H1 (cell line): ENCODE measurements at regions not wholly inside any gene's neighbourhood (a gene's known extent, or its start where the extent isn't known, plus 50 kb on each side); places are given as distances from the start of the nearest gene placed in this dataset.

ENCODE experiments used
- CTCF ChIA-PET: fragments of 300-600 bp; sonication (Branson Sonifier 250); formaldehyde crosslinking; loops from one replicate; lab custom pipeline; 2021; ENCODE audit not compliant: partially characterized antibody; lab: Charles Lee
- POLR2A ChIA-PET: fragments of 300-600 bp; sonication (Branson Sonifier 250); formaldehyde crosslinking; loops from one replicate; lab custom pipeline; 2021; ENCODE audit warnings: inconsistent platforms; ENCODE audit not compliant: partially characterized antibody; lab: Charles Lee
- DNase-seq, 2 experiments: peaks; one replicate each; pipeline versions ENCODE4 v3.0.0 to v3.0.0-alpha.2; 2010 to 2022; ENCODE audit warnings: low spot score in 2 of 2, low read depth in 1 of 2, mixed read lengths in 1 of 2
- FAIRE-seq: peaks from 2 replicates; lab custom pipeline; 2011; peaks lifted over from hg19 to GRCh38; lab: Jason Lieb, UNC
- H2AFZ ChIP-seq: 2 replicates; pipeline ENCODE4 v1.8.1; 2012; ENCODE audit warnings: low read length, inconsistent platforms
- H2AK5ac ChIP-seq: 2 replicates; pipeline ENCODE4 v1.6.1; 2013; ENCODE audit warnings: low read depth, low read length
- H2BK120ac ChIP-seq: replicated peaks from 2 replicates; pipeline ENCODE3; 2013; ENCODE audit warnings: low read depth, low read length, inconsistent platforms
- H2BK12ac ChIP-seq: 2 replicates; pipeline ENCODE4 v1.6.1; 2013; ENCODE audit warnings: low read depth, low read length
- H2BK15ac ChIP-seq: 2 replicates; pipeline ENCODE4 v1.6.1; 2013; ENCODE audit warnings: low read length
- H2BK20ac ChIP-seq: 2 replicates; pipeline ENCODE4 v1.6.1; 2013; ENCODE audit warnings: low read length
- H2BK5ac ChIP-seq: 2 replicates; pipeline ENCODE4 v1.6.1; 2013; ENCODE audit warnings: low read depth, low read length
- H3K14ac ChIP-seq: 2 replicates; pipeline ENCODE4 v1.6.1; 2013; ENCODE audit warnings: inconsistent platforms; ENCODE audit not compliant: insufficient read length
- H3K18ac ChIP-seq: 2 replicates; pipeline ENCODE4 v1.6.1; 2013; ENCODE audit warnings: low read length; ENCODE audit errors: extremely low read depth
- H3K23ac ChIP-seq: 2 replicates; pipeline ENCODE4 v1.6.1; 2013; ENCODE audit warnings: inconsistent platforms; ENCODE audit not compliant: insufficient read length
- H3K23me2 ChIP-seq: 2 replicates; pipeline ENCODE4 v1.6.1; 2013; ENCODE audit warnings: low read depth, low read length
- H3K27ac ChIP-seq: 2 replicates; pipeline ENCODE4 v1.6.1; 2011; ENCODE audit warnings: low read depth, low read length, inconsistent platforms
- H3K27me3 ChIP-seq, 4 experiments: replicated peaks in 1 of 4; 1 replicate in 1 of 4; 2 replicates in 3 of 4; pipeline versions ENCODE4 v1.6.1 to v1.8.1; 2011 to 2013; ENCODE audit warnings: low read length in 3 of 4, mild to moderate bottlenecking in 3 of 4, inconsistent platforms in 2 of 4, mixed read lengths in 2 of 4, moderate library complexity in 1 of 4; ENCODE audit not compliant: control insufficient read depth in 3 of 4, insufficient read depth in 3 of 4; ENCODE audit errors: extremely low read depth in 1 of 4
- H3K36me3 ChIP-seq, 4 experiments: 2 replicates each; pipeline versions ENCODE4 v1.6.1 to v1.8.1; 2011 to 2013; ENCODE audit warnings: mild to moderate bottlenecking in 4 of 4, low read length in 3 of 4, moderate library complexity in 2 of 4, control low read depth in 1 of 4, inconsistent platforms in 1 of 4; ENCODE audit not compliant: insufficient read depth in 4 of 4, control insufficient read depth in 2 of 4
- H3K4ac ChIP-seq: replicated peaks from 2 replicates; pipeline ENCODE3; 2013; ENCODE audit warnings: low read length, low read depth, mixed read lengths, inconsistent platforms; ENCODE audit not compliant: insufficient read length
- H3K4me1 ChIP-seq, 4 experiments: replicated peaks in 1 of 4; 1 replicate in 1 of 4; 2 replicates in 3 of 4; pipeline versions ENCODE4 v1.6.1 to v1.8.1; 2011 to 2013; ENCODE audit warnings: low read length in 3 of 4, inconsistent platforms in 2 of 4, mixed read lengths in 1 of 4; ENCODE audit not compliant: insufficient read depth in 4 of 4, control insufficient read depth in 3 of 4
- H3K4me2 ChIP-seq, 2 experiments: 2 replicates each; pipeline versions ENCODE4 v1.6.1 to v1.8.1; 2011 to 2013; ENCODE audit warnings: low read depth in 2 of 2, low read length in 2 of 2, control low read depth in 1 of 2, inconsistent platforms in 1 of 2, mild to moderate bottlenecking in 1 of 2; ENCODE audit not compliant: insufficient read depth in 1 of 2
- H3K4me3 ChIP-seq, 4 experiments: fragments of 200-600, 300-600 bp in 1 of 4; sonication (generic), shearing (Covaris generic), sonication (Bioruptor Twin) in 1 of 4; 2 replicates each; pipeline versions ENCODE4 v1.5.1 to v1.8.1; 2011 to 2016; ENCODE audit warnings: low read length in 4 of 4, low read depth in 3 of 4, control low read depth in 2 of 4, inconsistent platforms in 2 of 4, mild to moderate bottlenecking in 2 of 4, mixed read lengths in 1 of 4, moderate library complexity in 1 of 4; ENCODE audit not compliant: insufficient read depth in 2 of 4; ENCODE audit errors: extremely low read depth in 1 of 4
- H3K56ac ChIP-seq: replicated peaks from 2 replicates; pipeline ENCODE3; 2013; ENCODE audit warnings: low read depth, mild to moderate bottlenecking, mixed read lengths, low read length, inconsistent platforms; ENCODE audit not compliant: insufficient read length
- H3K79me1 ChIP-seq: 2 replicates; pipeline ENCODE4 v1.6.1; 2013; ENCODE audit warnings: low read depth, low read length, control low read depth
- H3K79me2 ChIP-seq, 2 experiments: 2 replicates each; pipeline versions ENCODE4 v1.6.1 to v1.8.1; 2012 to 2013; ENCODE audit warnings: low read length in 2 of 2, mild to moderate bottlenecking in 2 of 2, inconsistent platforms in 1 of 2; ENCODE audit not compliant: insufficient read depth in 2 of 2, control insufficient read depth in 1 of 2
- H3K9ac ChIP-seq, 4 experiments: replicated peaks in 1 of 4; 1 replicate in 1 of 4; 2 replicates in 3 of 4; pipeline versions ENCODE4 v1.6.1 to v1.8.1; 2011 to 2013; ENCODE audit warnings: low read depth in 3 of 4, low read length in 3 of 4, control low read depth in 2 of 4, mild to moderate bottlenecking in 2 of 4, moderate library complexity in 2 of 4, inconsistent platforms in 1 of 4; ENCODE audit errors: extremely low read depth in 1 of 4
- H3K9me3 ChIP-seq, 2 experiments: 2 replicates each; pipeline versions ENCODE4 v1.6.1 to v1.8.1; 2012 to 2013; ENCODE audit warnings: mild to moderate bottlenecking in 2 of 2, moderate library complexity in 2 of 2, control low read depth in 1 of 2, inconsistent platforms in 1 of 2, low read depth in 1 of 2, low read length in 1 of 2, mixed read lengths in 1 of 2; ENCODE audit not compliant: insufficient read depth in 2 of 2
- H4K20me1 ChIP-seq, 2 experiments: replicated peaks in 1 of 2; 2 replicates each; pipeline versions ENCODE3 to v1.8.1; 2011 to 2013; ENCODE audit warnings: inconsistent platforms in 2 of 2, low read length in 2 of 2, mild to moderate bottlenecking in 1 of 2; ENCODE audit not compliant: insufficient read depth in 2 of 2, control insufficient read depth in 1 of 2
- H4K5ac ChIP-seq: 2 replicates; pipeline ENCODE4 v1.6.1; 2013; ENCODE audit warnings: low read length, low read depth, mixed read lengths, inconsistent platforms; ENCODE audit not compliant: insufficient read length
- H4K8ac ChIP-seq: 2 replicates; pipeline ENCODE4 v1.8.0; 2013; ENCODE audit warnings: mild to moderate bottlenecking, moderate library complexity, low read length, inconsistent platforms; ENCODE audit not compliant: insufficient read depth; ENCODE audit errors: extremely low read depth
- H4K91ac ChIP-seq: replicated peaks from 2 replicates; pipeline ENCODE3; 2013; ENCODE audit warnings: low read length, mixed read lengths, inconsistent platforms; ENCODE audit not compliant: insufficient read length
- KDM4A ChIP-seq: IDR thresholded peaks from one replicate; pipeline ENCODE4 v1.7.1; 2012; ENCODE audit warnings: low read depth, mild to moderate bottlenecking, moderate library complexity, low read length, inconsistent platforms; ENCODE audit not compliant: severe bottlenecking
- PHF8 ChIP-seq: fragments of 200-600 bp; sonication (generic); conservative IDR thresholded peaks from 2 replicates; pipeline ENCODE4 v1.7.1; 2012; ENCODE audit warnings: low read depth, mild to moderate bottlenecking, inconsistent platforms, low read length, moderate library complexity
- RNF2 ChIP-seq: fragments of 200-900, 300-1000 bp; sonication (generic); IDR thresholded peaks from 2 replicates; pipeline ENCODE4 v1.7.1; 2016; ENCODE audit warnings: borderline replicate concordance, low read depth, mild to moderate bottlenecking, antibody characterized with exemption, low read length; ENCODE audit not compliant: poor library complexity, severe bottlenecking; ENCODE audit errors: missing control alignments
- SP2 ChIP-seq: IDR thresholded peaks from 2 replicates; pipeline ENCODE4 v1.6.1; 2012; ENCODE audit warnings: mild to moderate bottlenecking, low read length, inconsistent platforms
- SP4 ChIP-seq: IDR thresholded peaks from 2 replicates; pipeline ENCODE4 v1.6.1; 2012; ENCODE audit warnings: low read length, inconsistent platforms
- SUZ12 ChIP-seq: fragments of 200-600 bp; sonication (generic); IDR thresholded peaks from 2 replicates; pipeline ENCODE4 v1.6.1; 2012; ENCODE audit warnings: mild to moderate bottlenecking, inconsistent platforms, low read length, moderate library complexity, mixed read lengths
- TAF7 ChIP-seq: optimal IDR thresholded peaks from 2 replicates; pipeline ENCODE3; 2011; ENCODE audit warnings: low read depth, mild to moderate bottlenecking, inconsistent platforms, low read length, moderate library complexity, borderline replicate concordance
- WGBS, 2 experiments: shearing (Covaris generic) in 1 of 2; methylation state at CpG; one replicate each; pipeline versions ENCODE4 v1.1.6 to v1.1.7; 2013 to 2015; ENCODE audit warnings: low lambda C conversion rate in 2 of 2, mixed read lengths in 2 of 2, inconsistent platforms in 1 of 2, low coverage in 1 of 2, missing lambda C conversion rate in 1 of 2; ENCODE audit not compliant: insufficient replicate concordance in 2 of 2, insufficient coverage in 1 of 2, insufficient read length in 1 of 2; ENCODE audit errors: extremely low coverage in 1 of 2, missing lambda C conversion rate in 1 of 2; 5-methylcytosine and 5-hydroxymethylcytosine counted together
- TF ChIP-seq, protein P1 (sequence below): IDR thresholded peaks from 2 replicates; pipeline ENCODE4 v1.6.1; 2011; ENCODE audit warnings: low read length, improper control_type of control experiment

GRCh38 chr10:30238836-30239235 is 110.2 kb downstream of the MTPAP start:
- Histone ChIP-seq H3K79me2 (no peaks in the 10 kb centered on the region), H2BK15ac (no peak overlapping the region), H3K23ac (no peak overlapping the region), H4K20me1 (no peaks in the 10 kb centered on the region), H3K9me3 (no peaks in the 10 kb centered on the region), H4K5ac (no peak overlapping the region), H3K56ac (no peak overlapping the region), H3K4me1 (no peaks in the 10 kb centered on the region), H2AFZ (no peak overlapping the region), H3K79me1 (no peaks in the 10 kb centered on the region), H3K14ac (no peak overlapping the region), H3K27me3 (no peaks in the 10 kb centered on the region), H4K91ac (no peak overlapping the region), H3K18ac (no peak overlapping the region), H3K4me3 (no peak overlapping the region), H2BK120ac (no peak overlapping the region), H3K27ac (no peak overlapping the region), H4K8ac (no peak overlapping the region), H3K4ac (no peak overlapping the region), H3K9ac (no peak overlapping the region), H3K23me2 (no peaks in the 10 kb centered on the region), H3K36me3 (no peaks in the 10 kb centered on the region), H2AK5ac (no peak overlapping the region), H2BK12ac (no peak overlapping the region), H3K4me2 (no peak overlapping the region), H2BK5ac (no peak overlapping the region), H2BK20ac (no peak overlapping the region)
- TF ChIP-seq SP2 (no peak), SUZ12 (no peak), KDM4A (no peak), TAF7 (no peak), SP4 (no peak), RNF2 (no peak), PHF8 (no peak)
- TF ChIP-seq, protein P1, sequence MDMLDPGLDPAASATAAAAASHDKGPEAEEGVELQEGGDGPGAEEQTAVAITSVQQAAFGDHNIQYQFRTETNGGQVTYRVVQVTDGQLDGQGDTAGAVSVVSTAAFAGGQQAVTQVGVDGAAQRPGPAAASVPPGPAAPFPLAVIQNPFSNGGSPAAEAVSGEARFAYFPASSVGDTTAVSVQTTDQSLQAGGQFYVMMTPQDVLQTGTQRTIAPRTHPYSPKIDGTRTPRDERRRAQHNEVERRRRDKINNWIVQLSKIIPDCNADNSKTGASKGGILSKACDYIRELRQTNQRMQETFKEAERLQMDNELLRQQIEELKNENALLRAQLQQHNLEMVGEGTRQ = no peak
- ChIA-PET CTCF (interaction anchor here (0.7 to 1.5 kb wide), 3 partner anchors 8 to 241 kb away, joined by 3 to 5 read pairs (median 3); no protein-coding TSS in a partner anchor), POLR2A (no interaction called here)
- FAIRE-seq = no peak
- WGBS, 2 experiments = 90% methylated on average over 8 of the region's 8 CpGs; no CpG with 5 or more reads in 1 of the 2 experiments
- no peak for DNase-seq
